HEK293 (cell line): ENCODE measurements at regions not wholly inside any gene's neighbourhood (a gene's known extent, or its start where the extent isn't known, plus 50 kb on each side); places are given as distances from the start of the nearest gene placed in this dataset.

ENCODE experiments used
- CTCF ChIA-PET: fragments of 350-600 bp; formaldehyde crosslinking; extraction: SDS; loops from one replicate; lab custom pipeline; 2021; ENCODE audit warnings: antibody characterized with exemption; lab: Yijun Ruan, JAX
- POLR2A ChIA-PET: fragments of 300-600 bp; formaldehyde crosslinking; extraction: SDS; loops from one replicate; lab custom pipeline; 2020; ENCODE audit warnings: antibody characterized with exemption, inconsistent platforms; lab: Yijun Ruan, JAX
- H3K27ac ChIP-seq: fragments of 200-500 bp; sonication (Bioruptor generic); 2 replicates; pipeline ENCODE4 v1.5.1; 2014; ENCODE audit warnings: low read depth, low read length, control low read depth, inconsistent platforms; ENCODE audit errors: extremely low read depth
- H3K36me3 ChIP-seq, 2 experiments: fragments of 200-500 bp in 1 of 2; sonication (Bioruptor generic) in 1 of 2; 1 replicate in 1 of 2; 2 replicates in 1 of 2; pipeline ENCODE4 v1.5.1; 2014 to 2017; ENCODE audit warnings: inconsistent platforms in 2 of 2, low read length in 2 of 2; ENCODE audit not compliant: control insufficient read depth in 2 of 2, insufficient read depth in 1 of 2
- H3K4me1 ChIP-seq: fragments of 200-500 bp; sonication (Bioruptor generic); 2 replicates; pipeline ENCODE4 v1.5.1; 2014; ENCODE audit warnings: mild to moderate bottlenecking, low read length, inconsistent platforms; ENCODE audit not compliant: control insufficient read depth, insufficient read depth
- H3K4me3 ChIP-seq: 2 replicates; pipeline ENCODE4 v1.5.1; 2011; ENCODE audit warnings: low read depth, mild to moderate bottlenecking, control low read depth, low read length, moderate library complexity
- H3K9me3 ChIP-seq: fragments of 200-500 bp; sonication (Bioruptor generic); 2 replicates; pipeline ENCODE4 v1.5.1; 2014; ENCODE audit warnings: low read depth, low read length, inconsistent platforms; ENCODE audit not compliant: control insufficient read depth, insufficient read depth
- GFI1B ChIP-seq: fragments of 450-650 bp; formaldehyde crosslinking; IDR thresholded peaks from 2 replicates; pipeline ENCODE4 v1.5.1; 2016; ENCODE audit warnings: missing biosample characterization, missing genetic modification characterization
- GLI2 ChIP-seq: fragments of 450-650 bp; formaldehyde crosslinking; IDR thresholded peaks from 2 replicates; pipeline ENCODE4; 2017; ENCODE audit warnings: missing biosample characterization, missing genetic modification characterization, low read depth, borderline replicate concordance
- GLI4 ChIP-seq: fragments of 450-650 bp; formaldehyde crosslinking; IDR thresholded peaks from 2 replicates; pipeline ENCODE4 v1.5.1; 2016; ENCODE audit warnings: missing biosample characterization, missing genetic modification characterization
- OVOL3 ChIP-seq: fragments of 450-650 bp; formaldehyde crosslinking; IDR thresholded peaks from 2 replicates; pipeline ENCODE4 v1.5.1; 2016; ENCODE audit warnings: missing biosample characterization, missing genetic modification characterization
- PBX3 ChIP-seq: sonication (generic); formaldehyde crosslinking; IDR thresholded peaks from 2 replicates; pipeline ENCODE4 v1.8.1; 2022; ENCODE audit warnings: mild to moderate bottlenecking, moderate library complexity, missing genetic modification reagents
- PRDM2 ChIP-seq: fragments of 450-650 bp; formaldehyde crosslinking; IDR thresholded peaks from 2 replicates; pipeline ENCODE4 v1.5.1; 2016; ENCODE audit warnings: missing biosample characterization, missing genetic modification characterization, borderline replicate concordance
- PRDM6 ChIP-seq: fragments of 450-650 bp; formaldehyde crosslinking; IDR thresholded peaks from 2 replicates; pipeline ENCODE4 v1.5.1; 2017; ENCODE audit warnings: missing biosample characterization, missing genetic modification characterization
- SALL2 ChIP-seq: fragments of 450-650 bp; formaldehyde crosslinking; IDR thresholded peaks from 2 replicates; pipeline ENCODE4 v1.5.0; 2017; ENCODE audit warnings: missing biosample characterization, mild to moderate bottlenecking, missing genetic modification characterization, borderline replicate concordance
- SCRT2 ChIP-seq: fragments of 450-650 bp; formaldehyde crosslinking; IDR thresholded peaks from 2 replicates; pipeline ENCODE4 v1.5.1; 2016; ENCODE audit warnings: missing biosample characterization, missing genetic modification characterization
- ZBTB17 ChIP-seq: fragments of 450-650 bp; formaldehyde crosslinking; IDR thresholded peaks from 2 replicates; pipeline ENCODE4 v1.5.1; 2016; ENCODE audit warnings: missing biosample characterization, missing genetic modification characterization
- ZNF175 ChIP-seq: fragments of 450-650 bp; formaldehyde crosslinking; IDR thresholded peaks from 2 replicates; pipeline ENCODE4 v1.5.1; 2016; ENCODE audit warnings: missing biosample characterization, missing genetic modification characterization
- ZNF184 ChIP-seq: fragments of 450-650 bp; IDR thresholded peaks from 2 replicates; pipeline ENCODE4 v1.5.1; 2018; ENCODE audit warnings: missing biosample characterization, mild to moderate bottlenecking, missing genetic modification characterization
- ZNF473 ChIP-seq: fragments of 450-650 bp; formaldehyde crosslinking; IDR thresholded peaks from 2 replicates; pipeline ENCODE4 v1.5.1; 2017; ENCODE audit warnings: missing biosample characterization, missing genetic modification characterization
- ZNF530 ChIP-seq: fragments of 450-650 bp; formaldehyde crosslinking; IDR thresholded peaks from 2 replicates; pipeline ENCODE4 v1.5.1; 2016; ENCODE audit warnings: low read depth, missing biosample characterization, missing genetic modification characterization
- ZNF555 ChIP-seq: fragments of 450-650 bp; formaldehyde crosslinking; conservative IDR thresholded peaks from 2 replicates; pipeline ENCODE4 v1.5.1; 2017; ENCODE audit warnings: missing biosample characterization, mild to moderate bottlenecking, missing genetic modification characterization, inconsistent platforms
- ZNF560 ChIP-seq: fragments of 450-650 bp; formaldehyde crosslinking; IDR thresholded peaks from 2 replicates; pipeline ENCODE4 v1.5.1; 2017; ENCODE audit warnings: missing biosample characterization, missing genetic modification characterization, borderline replicate concordance
- ZNF660 ChIP-seq: fragments of 450-650 bp; IDR thresholded peaks from 2 replicates; pipeline ENCODE4 v1.5.1; 2018; ENCODE audit warnings: missing biosample characterization, mild to moderate bottlenecking, missing genetic modification characterization
- ZNF701 ChIP-seq: fragments of 450-650 bp; formaldehyde crosslinking; IDR thresholded peaks from 2 replicates; pipeline ENCODE4 v1.5.1; 2016; ENCODE audit warnings: missing biosample characterization, missing genetic modification characterization
- ZNF777 ChIP-seq: fragments of 450-650 bp; formaldehyde crosslinking; IDR thresholded peaks from 2 replicates; pipeline ENCODE4 v1.5.1; 2017; ENCODE audit warnings: missing biosample characterization, missing genetic modification characterization, borderline replicate concordance
- ZNF791 ChIP-seq: fragments of 450-650 bp; formaldehyde crosslinking; IDR thresholded peaks from 2 replicates; pipeline ENCODE4 v1.5.1; 2016; ENCODE audit warnings: missing biosample characterization, missing genetic modification characterization
- ZSCAN18 ChIP-seq: fragments of 450-650 bp; formaldehyde crosslinking; IDR thresholded peaks from 2 replicates; pipeline ENCODE4 v1.5.1; 2016; ENCODE audit warnings: missing biosample characterization, missing genetic modification characterization
- ZSCAN30 ChIP-seq: fragments of 450-650 bp; IDR thresholded peaks from 2 replicates; pipeline ENCODE4 v1.5.1; 2018; ENCODE audit warnings: missing biosample characterization, mild to moderate bottlenecking, missing genetic modification characterization, moderate library complexity
- ZSCAN4 ChIP-seq: fragments of 450-650 bp; formaldehyde crosslinking; IDR thresholded peaks from 2 replicates; pipeline ENCODE4 v1.5.1; 2017; ENCODE audit warnings: missing biosample characterization, missing genetic modification characterization

GRCh38 chr4:29319663-29320340 is 1400.4 kb upstream of the PCDH7 start:
- POLR2A ChIA-PET = no interaction called here
- Histone ChIP-seq H3K27ac (no peak overlapping the region), H3K4me1 (no peaks in the 10 kb centered on the region), H3K9me3 (no peaks in the 10 kb centered on the region), H3K36me3 (no peaks in the 10 kb centered on the region), H3K4me3 (no peak overlapping the region)
- CTCF ChIA-PET = no interaction called here
- no peak for TF ChIP-seq ZNF555 (tag by site-specific recombination)
- no peak for TF ChIP-seq ZNF701 (tag by site-specific recombination)
- no peak for TF ChIP-seq GLI4 (tag by site-specific recombination)
- TF ChIP-seq ZSCAN4 (tag by site-specific recombination) = no peak
- no peak for TF ChIP-seq ZNF473 (tag by site-specific recombination)
- no peak for TF ChIP-seq ZNF560 (tag by site-specific recombination)
- TF ChIP-seq PRDM2 (tag by site-specific recombination) = no peak
- no peak for TF ChIP-seq ZSCAN30 (tag by site-specific recombination)
- no peak for TF ChIP-seq ZNF184 (tag by site-specific recombination)
- no peak for TF ChIP-seq SCRT2
- TF ChIP-seq ZNF791 (tag by site-specific recombination) = no peak

GRCh38 chr4:29320947-29321620 is 1399.1 kb upstream of the PCDH7 start:
- ChIA-PET CTCF (no interaction called here), POLR2A (no interaction called here)
- no peaks in the 10 kb centered on the region for H3K4me1 ChIP-seq
- no peak overlapping the region for H3K4me3 ChIP-seq
- no peak overlapping the region for H3K27ac ChIP-seq
- no peaks in the 10 kb centered on the region for H3K9me3 ChIP-seq
- no peaks in the 10 kb centered on the region for H3K36me3 ChIP-seq
- no peak for TF ChIP-seq ZNF530 (tag by site-specific recombination)
- TF ChIP-seq ZBTB17 (tag by site-specific recombination) = no peak
- no peak for TF ChIP-seq ZNF660 (tag by site-specific recombination)
- TF ChIP-seq OVOL3 = no peak
- no peak for TF ChIP-seq ZSCAN18 (tag by site-specific recombination)
- TF ChIP-seq ZNF184 (tag by site-specific recombination) = no peak
- no peak for TF ChIP-seq ZNF175
- TF ChIP-seq PBX3 (CRISPR knock-in tag) = no peak
- no peak for TF ChIP-seq SALL2 (tag by site-specific recombination)
- no peak for TF ChIP-seq GFI1B (tag by site-specific recombination)
- TF ChIP-seq PRDM6 (tag by site-specific recombination) = no peak
- TF ChIP-seq ZNF777 (tag by site-specific recombination) = no peak
- no peak for TF ChIP-seq GLI2 (tag by site-specific recombination)
